Right lung (tissue), 2 donors: ENCODE measurements at regions not wholly inside any gene's neighbourhood (a gene's known extent, or its start where the extent isn't known, plus 50 kb on each side); places are given as distances from the start of the nearest gene placed in this dataset.

Experiments used
- DNase-seq, 2 donors: peaks; one replicate each; pipeline ENCODE4 v3.0.0-alpha.2; 2013

DNA sequence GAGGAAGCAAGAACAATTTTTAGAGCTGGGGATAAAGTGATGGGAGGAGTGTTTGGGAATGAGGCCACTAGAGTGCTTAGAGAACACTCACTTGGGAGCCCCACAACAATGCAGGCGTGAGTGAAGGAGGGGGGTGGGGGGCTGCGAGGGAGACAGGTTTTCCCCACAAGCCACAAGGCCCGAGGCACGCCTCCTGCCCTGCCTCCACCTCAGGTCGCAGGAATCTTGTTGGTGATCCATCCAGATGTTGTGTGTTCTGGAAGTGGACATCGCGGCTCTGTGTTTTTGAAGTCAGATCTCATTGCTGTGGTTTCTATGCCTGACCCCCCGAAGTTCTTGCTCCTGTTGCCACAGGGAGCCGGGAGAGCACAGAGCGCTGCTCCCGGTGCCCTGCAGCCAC, 178.0 kb upstream of the BMPER start:
- no peak for DNase-seq

DNA sequence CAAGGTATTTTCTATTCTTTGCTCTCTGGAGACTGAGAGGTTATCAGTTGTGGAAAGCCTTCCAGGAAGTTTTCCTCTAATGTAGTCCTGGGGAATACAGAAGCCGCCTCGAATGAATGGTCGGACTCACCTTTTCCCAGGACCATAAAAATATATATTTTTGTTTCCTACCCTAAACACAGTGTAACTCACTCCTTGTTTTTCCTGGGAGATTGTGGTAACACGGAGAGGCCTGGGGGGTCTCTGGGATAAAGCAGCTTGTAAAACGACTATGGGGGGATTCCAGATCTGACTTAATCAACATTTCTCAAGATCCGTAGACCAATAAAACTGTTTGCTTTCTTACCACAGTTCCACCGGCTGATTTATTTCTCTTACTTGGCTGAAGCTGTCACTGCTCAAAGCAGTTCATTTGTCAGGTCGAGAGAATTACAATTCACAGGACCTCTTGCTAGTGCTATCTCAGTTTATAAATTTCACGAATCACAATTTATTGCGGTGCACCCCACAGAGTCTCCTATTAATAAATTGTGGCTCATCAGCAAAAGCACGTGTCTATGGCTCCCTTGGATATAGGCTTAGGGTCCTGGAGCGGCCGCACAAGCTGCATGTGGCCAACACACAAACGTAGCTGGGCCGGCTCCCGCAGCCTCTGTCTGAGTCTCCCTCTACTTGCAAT, 176.3 kb upstream of the BMPER start:
- DNase-seq = no peak

DNA sequence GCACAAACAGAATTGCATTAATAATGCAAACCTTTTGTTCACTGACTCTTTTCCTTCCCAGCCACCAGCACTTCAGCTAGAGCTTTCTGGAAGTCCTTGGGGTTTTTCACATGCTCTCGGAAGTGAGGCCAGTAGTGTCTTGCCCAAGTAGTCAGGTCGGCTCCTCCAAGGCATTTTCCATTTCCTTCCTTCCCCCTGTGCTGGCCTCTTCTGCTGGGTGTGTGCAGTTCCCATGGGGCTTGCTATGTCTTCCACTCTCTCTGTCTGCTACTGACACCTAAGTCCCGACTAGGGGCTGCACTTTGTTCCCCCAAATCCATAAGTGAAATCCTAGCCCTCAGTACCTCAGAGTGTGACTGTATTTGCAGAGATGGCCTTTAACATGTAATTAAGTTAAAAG, 175.6 kb upstream of the BMPER start:
- no peak for DNase-seq

DNA sequence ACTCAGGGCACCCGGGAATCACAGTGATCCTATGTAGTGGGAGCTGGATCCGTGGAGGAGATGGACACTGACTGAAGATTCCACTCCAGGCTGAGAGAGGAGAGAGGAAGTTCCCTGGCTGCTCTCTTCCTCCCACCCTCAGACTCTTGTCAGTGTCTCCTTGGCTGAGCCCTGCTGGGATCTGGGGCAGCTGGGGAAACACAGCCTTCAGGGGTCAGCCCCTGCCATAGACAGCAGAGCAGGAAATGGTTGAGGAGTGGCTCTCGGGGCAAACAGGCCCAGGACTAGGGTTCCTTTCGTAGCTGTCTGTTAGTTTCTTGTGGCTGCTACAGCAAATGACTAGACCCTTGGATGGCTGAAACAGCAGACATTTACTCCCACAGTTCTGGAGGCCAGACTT, 174.4 kb upstream of the BMPER start:
- DNase-seq = no peak

DNA sequence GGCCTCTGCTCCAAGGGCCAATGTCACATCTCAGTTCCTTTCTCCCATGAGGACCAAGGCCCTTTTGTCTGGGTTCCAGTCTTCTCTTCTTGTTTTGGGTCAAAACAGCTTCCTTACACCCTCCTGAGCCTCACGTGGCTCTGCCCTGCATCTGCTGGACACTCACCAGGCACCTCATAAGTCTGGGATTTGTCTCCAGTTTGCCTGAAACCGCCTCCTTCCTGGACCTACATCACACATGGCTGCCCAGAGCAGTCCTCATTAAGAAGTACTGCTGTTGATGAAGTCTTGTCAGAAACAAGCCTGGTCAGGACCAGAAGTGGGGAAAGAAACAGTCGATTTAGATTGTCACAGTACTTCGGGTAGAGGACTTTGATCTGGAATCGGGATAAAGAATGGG, 173.4 kb upstream of the BMPER start:
- no peak for DNase-seq

DNA sequence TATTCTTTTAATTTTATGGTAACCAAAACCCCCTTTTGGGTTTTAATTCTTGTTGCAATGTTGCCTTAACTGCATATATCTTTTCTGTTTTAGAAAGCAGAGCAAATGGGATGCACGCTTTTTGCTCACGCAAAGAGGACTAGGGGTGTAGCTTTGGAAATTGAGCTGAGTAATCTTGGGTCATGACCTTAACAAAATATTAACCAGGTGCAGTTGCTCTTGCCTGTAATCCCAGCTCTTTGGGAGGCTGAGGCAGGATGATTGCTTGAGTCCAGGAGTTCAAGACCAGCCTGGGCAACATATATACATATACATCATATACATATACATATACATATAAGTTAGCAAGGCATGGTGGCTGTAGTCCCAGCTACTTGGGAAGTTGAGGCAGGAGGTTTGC, 172.9 kb upstream of the BMPER start:
- DNase-seq = no peak

DNA sequence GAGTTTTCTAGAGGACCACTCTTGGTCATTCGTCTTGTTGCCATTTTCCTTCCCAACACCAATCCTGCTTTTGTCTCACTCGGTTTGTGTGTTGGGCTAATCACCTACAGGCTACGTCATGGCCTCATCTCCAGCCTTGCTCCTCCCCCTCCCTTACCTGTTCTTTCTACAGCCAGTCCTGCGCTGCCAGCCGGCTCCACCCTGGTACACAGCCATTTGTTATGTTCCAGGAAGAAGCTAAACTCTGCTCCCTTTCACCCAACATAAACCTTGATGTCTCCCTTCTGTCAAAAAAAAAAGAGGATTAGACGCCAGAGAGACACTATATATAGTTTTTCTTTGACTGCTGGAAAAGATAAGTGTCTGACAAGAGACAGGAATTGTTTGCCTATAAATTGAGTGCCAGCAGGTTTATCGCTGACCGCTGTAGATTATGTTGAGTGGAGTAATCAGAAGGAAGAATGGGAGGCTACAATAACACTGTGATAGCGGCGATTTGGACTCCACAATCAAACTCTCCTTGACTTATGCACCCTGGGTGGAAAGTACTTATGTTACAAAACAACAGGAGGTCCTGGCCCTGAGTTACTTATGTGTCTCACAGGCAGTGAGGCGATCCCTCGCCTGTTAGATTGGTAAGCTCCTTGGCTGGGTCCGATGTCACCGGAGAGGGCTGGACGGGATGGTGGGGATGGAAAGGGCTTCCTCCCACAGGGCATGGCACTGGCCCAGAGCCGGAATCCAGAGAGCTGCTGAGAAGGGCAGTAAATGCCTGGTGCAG, 171.3 kb upstream of the BMPER start:
- no peak for DNase-seq

DNA sequence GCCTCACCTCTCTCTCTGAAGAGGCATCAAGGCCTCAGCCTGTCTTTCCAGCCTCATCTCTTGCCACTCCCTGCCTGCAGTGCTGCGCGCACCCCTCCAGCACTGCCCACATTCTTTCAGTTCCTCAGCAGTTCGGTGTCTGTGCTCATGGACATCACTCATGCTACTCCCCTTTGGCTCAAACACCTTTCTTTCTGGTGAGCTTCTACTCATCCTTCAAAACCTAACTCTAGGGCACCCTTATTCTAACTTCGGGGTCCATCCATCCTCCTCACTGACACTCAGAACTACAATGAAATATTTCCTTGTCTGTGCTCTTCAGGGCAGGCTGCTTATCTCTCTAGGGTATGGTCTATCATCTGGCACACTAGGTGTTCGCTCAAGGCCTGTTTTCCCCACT, 169.9 kb upstream of the BMPER start:
- no peak for DNase-seq

DNA sequence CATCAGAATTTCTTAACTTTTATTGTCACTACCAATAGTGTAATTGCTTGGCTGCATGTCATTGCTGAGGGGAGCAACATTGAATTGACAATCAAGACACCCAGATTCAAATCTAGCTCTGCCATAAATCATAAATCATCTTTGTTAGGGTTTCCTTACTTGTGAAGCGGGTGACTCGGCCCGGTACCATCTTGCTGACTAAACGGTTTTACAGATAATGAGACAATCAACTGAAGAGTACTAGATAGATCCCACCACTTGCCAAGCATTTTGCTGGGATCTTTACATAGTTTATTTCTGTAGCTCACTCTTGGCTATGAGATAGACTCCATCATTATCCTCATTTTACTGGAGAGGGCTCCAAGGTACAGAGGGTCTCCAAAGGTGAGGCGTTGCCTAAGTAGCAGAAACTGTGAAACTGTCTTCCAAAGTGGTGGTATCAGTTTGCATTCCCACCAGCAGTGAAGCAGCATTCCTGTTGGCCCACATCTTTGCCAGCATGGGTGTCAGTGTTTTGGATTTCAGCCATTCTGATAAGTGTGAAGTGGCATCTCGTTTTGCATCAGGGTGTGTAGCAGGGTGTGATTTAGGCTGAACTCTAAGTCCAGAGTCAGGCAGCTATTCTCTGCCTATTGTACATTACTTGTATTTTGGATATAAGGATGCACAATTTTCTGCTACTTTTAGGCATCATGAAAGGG, 168.7 kb upstream of the BMPER start:
- DNase-seq = no peak

DNA sequence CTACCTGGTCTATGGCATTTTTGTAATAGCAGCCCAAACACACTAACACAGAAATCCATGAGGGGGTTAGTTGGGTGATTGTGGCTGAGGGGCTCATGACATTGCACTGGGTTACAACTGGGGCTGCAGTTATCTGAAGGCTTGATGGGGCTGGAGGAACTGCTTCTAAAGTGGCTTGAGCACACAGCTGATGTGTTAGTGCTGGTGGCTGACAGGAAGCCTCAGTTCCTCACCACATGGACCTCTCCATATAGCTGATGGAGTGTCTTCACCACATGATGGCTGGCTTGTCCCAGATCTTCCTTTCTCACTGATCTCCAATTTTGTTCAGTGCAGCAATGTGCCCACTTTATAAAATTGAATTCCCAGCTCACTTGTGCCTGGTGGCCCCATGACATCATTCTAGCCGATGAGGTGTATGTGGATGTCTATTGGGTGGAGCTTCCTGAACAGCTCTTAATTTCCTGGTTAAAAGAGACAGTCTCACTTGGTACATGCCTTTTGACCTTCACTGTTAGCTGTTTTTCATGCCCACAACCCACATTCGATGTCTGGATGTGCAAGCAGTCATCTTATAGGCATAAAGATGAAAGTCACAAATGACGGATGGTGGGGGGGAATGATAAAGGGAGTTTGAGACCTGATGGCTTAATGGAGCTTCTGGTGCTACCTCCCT, 166.9 kb upstream of the BMPER start:
- no peak for DNase-seq

DNA sequence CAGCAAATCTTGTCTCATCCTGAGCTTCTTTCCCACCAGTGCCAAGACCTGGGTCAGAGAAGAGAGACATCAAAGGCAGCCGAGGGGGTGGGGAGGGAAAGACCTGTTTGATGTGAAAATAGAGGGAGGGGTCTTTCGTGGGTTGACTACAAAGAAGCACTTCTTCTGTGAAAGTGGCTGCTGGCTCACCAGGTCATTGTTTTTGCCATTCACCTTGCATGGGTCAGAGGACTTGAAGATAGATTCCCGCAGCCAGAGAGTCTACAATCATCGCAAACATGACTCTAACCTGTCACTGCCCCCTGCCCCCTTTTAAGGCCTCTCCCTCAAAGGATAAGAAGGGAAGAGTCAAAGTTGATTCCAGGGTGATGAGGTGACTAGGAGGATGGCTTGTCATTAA, 166.1 kb upstream of the BMPER start:
- no peak for DNase-seq

DNA sequence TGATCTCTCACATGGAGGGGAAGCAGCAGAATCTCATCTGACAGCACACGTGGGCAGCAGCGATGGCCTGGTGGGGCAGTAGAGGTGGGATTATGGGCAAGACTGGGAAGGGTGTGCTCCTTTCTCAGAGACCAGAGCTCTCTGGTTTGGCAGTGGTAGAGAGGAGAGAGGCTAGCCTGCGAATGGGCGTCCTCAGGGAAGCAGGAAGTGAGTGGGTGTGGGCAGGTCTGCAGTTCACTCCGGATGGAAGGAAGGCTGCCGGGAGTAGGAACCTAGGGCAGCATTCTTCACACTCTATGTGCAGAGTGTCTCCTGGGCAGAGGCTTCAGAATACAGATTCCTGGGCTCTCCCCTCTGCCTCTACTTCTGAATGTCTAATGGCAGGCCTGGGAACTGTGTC, 162.8 kb upstream of the BMPER start:
- no peak for DNase-seq

DNA sequence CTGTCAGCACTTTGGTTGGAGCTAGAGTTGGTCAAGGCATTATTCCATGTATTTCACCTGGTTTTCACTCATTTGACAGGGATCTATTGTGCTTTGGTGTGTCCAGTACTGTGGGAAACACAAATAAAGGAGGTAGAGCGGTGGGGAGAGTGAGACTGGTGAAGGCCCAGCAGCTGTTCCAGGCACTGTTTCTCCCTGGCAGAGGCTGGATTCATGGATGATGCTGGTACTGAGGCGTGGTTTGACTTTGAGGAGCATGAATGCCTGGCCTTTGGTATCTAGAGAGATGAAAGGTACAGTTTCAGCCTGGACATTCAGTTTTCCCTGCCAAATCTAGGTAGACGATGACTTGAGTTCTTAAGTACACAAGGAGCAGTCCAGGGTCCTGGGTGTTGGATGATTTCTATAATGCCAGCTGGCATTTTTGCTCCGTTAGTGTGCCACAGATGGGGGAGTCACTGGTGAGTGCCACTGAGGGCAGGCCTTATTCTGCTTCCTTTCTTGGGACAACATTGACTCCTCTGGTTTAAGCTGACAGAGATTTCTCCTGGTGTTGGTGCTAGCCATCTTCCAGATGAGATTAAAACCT, 162.2 kb upstream of the BMPER start:
- DNase-seq = no peak

DNA sequence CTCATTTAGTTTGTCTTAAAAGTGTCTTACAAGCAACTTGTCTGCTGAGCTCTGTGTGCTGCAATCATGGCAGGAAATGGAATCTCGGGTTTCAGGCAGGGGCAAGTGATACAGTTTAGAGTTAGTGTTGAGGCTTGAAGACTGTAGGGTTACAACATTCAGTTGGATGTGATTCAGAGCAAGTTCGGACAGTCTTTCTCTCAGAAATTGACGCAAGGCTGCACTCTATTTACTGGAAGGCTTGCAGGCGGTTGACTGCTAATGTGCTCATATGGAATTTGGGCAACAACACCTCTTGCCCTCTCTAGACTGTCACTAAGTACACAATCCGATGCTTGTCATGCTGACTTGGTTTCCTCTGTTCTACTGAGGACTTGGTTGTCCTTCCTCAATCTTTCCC, 161.7 kb upstream of the BMPER start:
- DNase-seq = peak; percentile 76 to 82

DNA sequence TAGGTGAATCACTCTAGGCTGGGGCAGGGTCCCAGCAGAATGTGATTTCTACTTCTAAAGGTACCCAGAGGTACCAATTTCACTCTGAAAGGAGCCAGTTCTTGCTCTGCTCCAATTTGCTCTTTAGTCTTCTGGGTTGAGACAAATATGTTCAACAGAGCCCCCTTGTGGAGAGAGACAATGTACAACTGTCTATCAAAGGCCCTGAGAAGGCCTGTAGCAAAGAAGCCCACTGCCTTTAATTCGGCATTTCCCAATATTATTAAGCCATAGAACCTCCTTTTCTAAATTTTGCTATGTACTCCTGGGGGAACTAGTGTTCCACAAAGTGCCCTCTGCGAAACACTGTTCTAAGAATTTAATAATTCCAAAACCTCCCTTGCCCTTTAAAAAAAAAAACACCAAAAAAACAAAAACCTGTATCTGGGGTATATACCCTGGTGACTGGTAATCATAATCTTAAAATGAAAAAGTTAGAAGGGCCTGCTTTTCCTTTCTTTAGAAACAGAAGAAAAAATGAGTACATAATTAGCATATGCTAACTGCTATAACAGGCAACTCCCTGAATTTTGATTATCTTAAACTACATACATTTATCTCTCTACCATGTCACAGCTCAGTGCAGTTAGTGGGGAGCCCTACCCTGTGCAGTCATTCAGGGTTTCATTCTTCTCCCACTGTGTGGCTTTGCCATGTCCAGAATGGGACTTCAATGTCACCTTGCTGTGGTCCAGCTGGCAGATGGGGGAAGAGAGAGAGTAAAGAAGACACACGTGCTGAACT, 160.9 kb upstream of the BMPER start:
- no peak for DNase-seq

DNA sequence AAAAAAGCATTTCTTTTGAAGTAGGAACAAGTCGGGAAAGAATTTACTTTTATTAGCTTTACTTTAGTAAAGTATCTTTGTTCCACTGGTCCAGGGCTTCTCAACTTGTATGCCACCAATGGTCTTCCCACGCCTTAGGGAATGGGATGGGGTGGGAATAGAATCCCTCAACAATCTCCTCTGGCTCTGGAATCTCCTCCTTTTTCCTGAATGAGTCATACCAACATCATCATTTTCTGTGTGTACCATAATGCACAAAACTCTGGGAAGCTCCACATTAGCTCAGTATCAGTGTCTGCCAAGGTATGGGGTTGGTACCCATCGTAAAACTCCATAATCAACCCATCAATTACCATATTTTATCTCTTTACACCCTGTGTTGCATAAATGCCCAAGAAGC, 159.4 kb upstream of the BMPER start:
- DNase-seq = no peak

DNA sequence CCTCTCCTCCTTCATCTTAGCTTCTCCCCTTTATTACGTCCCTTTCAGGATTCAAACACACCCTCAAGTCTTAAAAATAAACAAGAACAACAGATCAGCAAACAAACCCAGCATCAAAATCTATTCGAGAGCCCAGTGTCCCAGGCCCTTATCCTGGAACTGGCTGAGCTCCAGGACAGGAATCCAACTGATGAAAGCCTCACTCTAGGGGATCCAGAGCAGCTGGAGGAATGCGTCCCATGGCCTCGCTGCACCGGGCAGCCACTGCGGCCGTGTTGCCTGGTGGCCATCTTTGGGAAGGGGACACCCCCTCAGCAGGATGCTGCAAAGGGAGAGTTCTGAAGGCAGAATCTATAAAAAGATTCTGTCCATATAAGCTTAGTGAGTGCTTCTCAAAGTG, 156.5 kb upstream of the BMPER start:
- DNase-seq = no peak

DNA sequence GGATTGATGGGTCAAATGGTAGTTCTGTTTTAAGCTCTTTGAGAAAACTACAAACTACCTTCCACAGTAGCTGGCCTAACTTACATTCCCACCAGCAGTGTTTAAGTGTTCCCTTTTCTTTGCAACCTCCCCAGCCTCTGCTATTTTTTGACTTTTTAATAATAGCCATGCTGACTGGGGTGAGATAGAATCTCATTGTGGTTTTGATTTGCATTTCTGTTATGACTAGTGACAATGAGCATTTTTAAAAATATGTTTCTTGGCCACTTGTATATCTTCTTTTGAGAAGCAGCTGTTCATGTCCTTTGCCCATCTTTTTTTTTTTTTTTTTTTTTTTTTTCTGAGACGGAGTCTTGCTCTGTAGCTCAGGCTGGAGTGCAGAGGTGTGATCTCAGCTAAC, 155.2 kb upstream of the BMPER start:
- no peak for DNase-seq

DNA sequence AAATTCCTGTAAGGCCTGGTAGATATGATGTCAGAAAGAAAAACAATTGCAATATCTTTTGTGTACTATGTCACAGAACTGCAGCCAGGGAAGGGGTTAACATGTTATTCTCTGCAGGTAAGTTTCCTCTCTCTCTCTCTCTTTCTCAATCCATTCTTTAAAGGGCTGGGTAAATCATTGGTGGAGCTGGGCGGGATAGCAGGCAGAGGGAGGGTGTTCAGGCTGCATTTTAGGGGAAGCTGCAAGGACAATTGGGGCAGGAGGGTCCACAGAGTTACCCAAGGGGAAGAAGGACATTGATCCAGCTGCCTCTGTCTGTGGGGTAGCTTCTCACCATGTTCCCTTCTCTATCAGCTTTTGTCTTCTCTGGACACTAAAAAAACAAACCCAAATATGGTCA, 153.9 kb upstream of the BMPER start:
- no peak for DNase-seq

DNA sequence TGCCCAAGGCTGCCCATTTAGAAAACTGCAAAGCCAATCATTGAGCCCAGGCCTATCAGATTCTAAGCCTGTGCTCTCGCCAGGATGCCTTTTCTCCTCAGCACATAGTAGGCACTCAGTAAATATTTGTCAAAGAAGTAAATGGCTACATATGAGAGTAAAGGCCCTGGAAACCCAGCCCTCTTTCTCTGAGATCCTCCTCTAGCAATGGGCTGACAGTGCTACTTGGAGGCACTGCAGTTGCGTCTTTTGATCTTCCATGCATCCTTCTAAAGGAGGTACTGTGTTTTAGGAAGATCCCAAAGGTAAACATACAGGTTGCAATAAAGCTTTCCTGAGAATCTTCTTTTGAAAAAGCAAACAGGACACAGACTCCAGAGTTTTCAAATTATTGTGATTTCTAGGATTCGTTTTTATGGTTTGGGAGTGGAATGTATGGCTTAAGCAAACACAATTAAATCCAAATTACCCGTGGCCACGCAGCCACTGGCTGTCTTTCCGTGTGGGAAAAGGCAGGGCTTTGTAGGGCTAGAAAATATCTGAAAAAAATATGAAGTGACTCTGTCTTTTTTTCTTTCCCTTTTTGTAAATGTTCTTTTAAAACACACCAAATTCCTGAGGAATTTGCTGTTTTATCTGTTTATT, 151.3 kb upstream of the BMPER start:
- DNase-seq = no peak
